ENCODE measurements at regions not wholly inside any gene's neighbourhood (a gene's known extent, or its start where the extent isn't known, plus 50 kb on each side); places are given as distances from the start of the nearest gene placed in this dataset.

- H3K4me2 ChIP-seq (ENCODE audit: insufficient read depth, low read length) = no peak overlapping the region
- H3K27ac ChIP-seq (ENCODE audit: insufficient read depth, low read depth, low read length) = no peak overlapping the region
- ChIA-PET CTCF (no interaction called here), POLR2A (no interaction called here)
- H3K9ac ChIP-seq (replicated peaks; ENCODE audit: extremely low read depth, insufficient read depth, low read length) = no peak overlapping the region
- no peaks in the 10 kb centered on the region for H3K79me2 ChIP-seq (ENCODE audit: control insufficient read depth, insufficient read depth, low read length)
- intact Hi-C loops (cut with micrococcal nuclease) = no loop called here
- H3K4me1 ChIP-seq (ENCODE audit: control insufficient read depth, extremely low read depth, insufficient read depth, low read length) = no peaks in the 10 kb centered on the region
- H3K9me1 ChIP-seq (replicated peaks; ENCODE audit: control insufficient read depth, extremely low read depth, insufficient read depth, low read length) = no peaks in the 10 kb centered on the region
- H3K4me3 ChIP-seq (replicated peaks in 1 of 3; ENCODE audit: insufficient read depth in 1 of 3, low read depth in 1 of 3, low read length in 3 of 3) = no peak overlapping the region
- TF ChIP-seq GATA2 (IDR thresholded peaks at IDR 0.05; ENCODE audit: insufficient read depth, insufficient read length, low read depth, low read length) (no peak), CTCF (IDR thresholded peaks at IDR 0.05; ENCODE audit: extremely low read depth in 1 of 2, insufficient read depth in 1 of 2, low read depth in 1 of 2, low read length in 2 of 2) (no peak), MAX (IDR thresholded peaks at IDR 0.05; ENCODE audit: insufficient read depth, insufficient read length) (no peak), POLR2A (IDR thresholded peaks at IDR 0.05; ENCODE audit: low read depth, low read length) (no peak), MYC (IDR thresholded peaks at IDR 0.05; ENCODE audit: low read depth, low read length) (no peak), EZH2 (IDR thresholded peaks at IDR 0.05; ENCODE audit: borderline replicate concordance, low read depth, low read length, severe bottlenecking) (no peak), JUN (IDR thresholded peaks at IDR 0.05; ENCODE audit: borderline replicate concordance, insufficient read depth, insufficient read length, low read depth) (no peak), FOS (IDR thresholded peaks at IDR 0.05; ENCODE audit: borderline replicate concordance, insufficient read depth, low read length) (no peak), POLR2AphosphoS5 (IDR thresholded peaks at IDR 0.05; ENCODE audit: insufficient read depth, low read depth, low read length) (no peak)
- dilution Hi-C loops (cut with MboI; ENCODE audit: extremely low pct_ligation_motif_present, low sequenced_read_pairs) = no loop called here
- no peaks in the 10 kb centered on the region for H3K27me3 ChIP-seq (ENCODE audit: control insufficient read depth in 2 of 2, insufficient read depth in 2 of 2, low read length in 2 of 2)
- no peak overlapping the region for H2AFZ ChIP-seq (ENCODE audit: low read depth, low read length)
- no peaks in the 10 kb centered on the region for H3K36me3 ChIP-seq (ENCODE audit: control insufficient read depth in 2 of 2, extremely low read depth in 1 of 2, insufficient read depth in 2 of 2, low read length in 2 of 2)
- H4K20me1 ChIP-seq (replicated peaks; ENCODE audit: control insufficient read depth, extremely low read depth, insufficient read depth, low read length) = no peaks in the 10 kb centered on the region
- no peaks in the 10 kb centered on the region for H3K9me3 ChIP-seq (replicated peaks; ENCODE audit: control insufficient read depth, insufficient read depth, low read length)
- BruUV-seq (replicated peaks) = no TSS peak
- no peak for FAIRE-seq
- DNase-seq (ENCODE audit: low read depth, low spot score) = no peak
Observed at GRCh38 chr3:14047841-14048240, 76.8 kb downstream of the CHCHD4 start.

Measured in endothelial cell of umbilical vein (primary cell).